RWPE1 (cell line): ENCODE measurements at regions not wholly inside any gene's neighbourhood (a gene's known extent, or its start where the extent isn't known, plus 50 kb on each side); places are given as distances from the start of the nearest gene placed in this dataset.

ENCODE experiments used
- CTCF ChIA-PET: fragments of 350-600 bp; sonication (Branson Sonifier 250); formaldehyde crosslinking; extraction: SDS; loops from one replicate; lab custom pipeline; 2021; lab: Yijun Ruan, JAX
- POLR2A ChIA-PET: fragments of 400-600 bp; formaldehyde crosslinking; extraction: SDS; loops from one replicate; lab custom pipeline; 2020; ENCODE audit warnings: antibody characterized with exemption; ENCODE audit not compliant: low non-redundant PET; lab: Yijun Ruan, JAX
- DNase-seq: peaks from one replicate; pipeline ENCODE4 v3.0.0; 2012; ENCODE audit warnings: low spot score
- H3K27ac ChIP-seq: fragments of 450-650 bp; 2 replicates; pipeline ENCODE4 v1.5.1; 2017
- TF ChIP-seq, protein P1 (sequence below): fragments of 450-650 bp; conservative IDR thresholded peaks from 2 replicates; pipeline ENCODE4 v1.5.1; 2017; ENCODE audit warnings: low read depth, mild to moderate bottlenecking

DNA sequence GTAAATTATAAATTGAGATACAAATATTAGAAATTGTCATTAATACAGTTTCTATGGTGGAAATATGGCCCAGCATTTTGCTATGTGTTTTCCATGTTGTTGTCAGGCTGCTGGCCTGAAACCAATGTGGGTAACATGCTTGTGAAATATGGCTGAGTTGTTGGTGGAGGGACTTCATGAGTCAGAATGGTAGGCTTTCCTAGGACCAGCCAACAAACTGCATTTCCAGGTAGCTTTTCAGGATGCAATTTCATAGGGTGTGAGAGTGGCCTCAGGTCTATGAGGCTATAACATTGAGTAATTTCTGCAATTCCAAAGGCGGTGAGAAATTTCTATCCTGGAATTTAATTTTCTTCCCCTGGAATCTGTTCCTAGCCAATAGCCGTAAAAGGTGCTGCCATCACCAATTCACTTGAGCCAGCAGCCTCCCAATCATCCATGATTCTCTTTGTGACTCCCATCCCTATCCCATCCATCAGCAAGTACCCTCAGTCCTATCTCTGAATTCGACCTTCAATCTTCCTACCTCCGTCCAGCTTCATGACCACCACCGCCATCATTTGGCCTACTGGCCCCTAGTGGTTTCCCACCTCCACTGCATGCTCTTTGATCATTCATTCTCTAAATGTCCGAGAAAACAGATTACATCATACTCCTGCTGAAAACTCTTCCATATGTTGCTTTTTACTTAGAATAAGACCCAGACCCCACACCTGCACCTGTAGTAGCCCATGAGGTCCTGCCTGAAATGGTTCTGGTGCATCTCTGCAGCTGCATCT is 276.6 kb upstream of the CFAP20DC start:
- peak overlapping the region; percentile 56; the same call in 1 of the 2 replicates for H3K27ac ChIP-seq
- POLR2A ChIA-PET = no interaction called here
- DNase-seq = no peak
- CTCF ChIA-PET = no interaction called here
- TF ChIP-seq, protein P1, sequence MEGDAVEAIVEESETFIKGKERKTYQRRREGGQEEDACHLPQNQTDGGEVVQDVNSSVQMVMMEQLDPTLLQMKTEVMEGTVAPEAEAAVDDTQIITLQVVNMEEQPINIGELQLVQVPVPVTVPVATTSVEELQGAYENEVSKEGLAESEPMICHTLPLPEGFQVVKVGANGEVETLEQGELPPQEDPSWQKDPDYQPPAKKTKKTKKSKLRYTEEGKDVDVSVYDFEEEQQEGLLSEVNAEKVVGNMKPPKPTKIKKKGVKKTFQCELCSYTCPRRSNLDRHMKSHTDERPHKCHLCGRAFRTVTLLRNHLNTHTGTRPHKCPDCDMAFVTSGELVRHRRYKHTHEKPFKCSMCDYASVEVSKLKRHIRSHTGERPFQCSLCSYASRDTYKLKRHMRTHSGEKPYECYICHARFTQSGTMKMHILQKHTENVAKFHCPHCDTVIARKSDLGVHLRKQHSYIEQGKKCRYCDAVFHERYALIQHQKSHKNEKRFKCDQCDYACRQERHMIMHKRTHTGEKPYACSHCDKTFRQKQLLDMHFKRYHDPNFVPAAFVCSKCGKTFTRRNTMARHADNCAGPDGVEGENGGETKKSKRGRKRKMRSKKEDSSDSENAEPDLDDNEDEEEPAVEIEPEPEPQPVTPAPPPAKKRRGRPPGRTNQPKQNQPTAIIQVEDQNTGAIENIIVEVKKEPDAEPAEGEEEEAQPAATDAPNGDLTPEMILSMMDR = no peak

DNA sequence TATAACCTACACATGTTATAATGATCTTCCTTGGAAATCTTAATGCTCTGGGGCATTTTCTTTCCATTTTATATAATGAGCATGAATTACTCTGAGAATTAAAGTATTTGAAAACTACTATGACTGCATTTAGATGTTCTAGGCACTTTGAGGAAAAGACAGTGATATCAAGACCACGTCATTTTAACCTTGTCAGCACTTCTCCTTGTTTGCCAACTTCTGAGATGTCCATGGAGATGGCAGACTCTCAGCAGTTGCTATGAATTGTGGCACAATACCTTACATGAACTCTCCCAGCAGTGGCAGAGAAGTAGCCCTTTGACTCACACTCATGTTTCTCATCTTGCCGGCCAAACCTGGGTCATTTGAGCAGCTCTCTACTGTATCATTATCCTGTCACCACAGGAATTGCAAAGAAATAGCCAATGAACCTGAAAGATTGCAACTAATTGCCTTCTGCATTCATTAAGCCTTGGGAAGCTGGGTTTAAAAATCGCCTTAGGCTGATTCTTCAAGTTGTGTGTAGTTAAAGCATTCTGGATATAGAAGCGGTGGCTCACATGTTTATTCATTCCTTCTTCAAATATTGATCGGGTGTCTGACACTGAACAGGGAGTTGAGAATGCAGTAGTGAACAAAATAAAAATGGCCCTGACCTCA is 272.2 kb upstream of the CFAP20DC start:
- ChIA-PET CTCF (interaction anchor here (0.6 kb wide), 1 partner anchor 916 kb away, joined by 3 read pairs; no protein-coding TSS in a partner anchor), POLR2A (no interaction called here)
- DNase-seq = no peak
- H3K27ac ChIP-seq = no peak overlapping the region
- TF ChIP-seq, protein P1 = no peak

DNA sequence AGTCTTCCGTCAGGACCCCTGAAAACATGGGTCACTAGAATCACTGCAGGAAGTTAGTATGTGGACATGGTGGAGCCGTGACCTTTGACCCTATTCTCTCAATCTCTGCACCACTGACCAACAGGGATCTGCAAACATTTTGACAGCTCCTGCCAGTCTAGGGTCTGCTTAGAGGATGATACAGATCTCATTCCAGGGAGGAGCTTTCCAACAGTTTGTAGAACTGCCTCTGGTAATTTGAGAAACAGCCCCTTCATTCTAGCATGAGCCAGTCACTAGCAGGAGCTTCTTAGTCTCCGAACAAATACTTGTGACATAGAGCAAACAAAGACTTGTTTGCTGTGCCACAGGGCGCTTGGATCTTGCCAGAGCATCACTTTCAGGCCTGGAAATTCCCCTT is 270.3 kb upstream of the CFAP20DC start:
- POLR2A ChIA-PET = no interaction called here
- no peak for DNase-seq
- TF ChIP-seq, protein P1 = no peak
- H3K27ac ChIP-seq = no peak overlapping the region
- CTCF ChIA-PET = no interaction called here

DNA sequence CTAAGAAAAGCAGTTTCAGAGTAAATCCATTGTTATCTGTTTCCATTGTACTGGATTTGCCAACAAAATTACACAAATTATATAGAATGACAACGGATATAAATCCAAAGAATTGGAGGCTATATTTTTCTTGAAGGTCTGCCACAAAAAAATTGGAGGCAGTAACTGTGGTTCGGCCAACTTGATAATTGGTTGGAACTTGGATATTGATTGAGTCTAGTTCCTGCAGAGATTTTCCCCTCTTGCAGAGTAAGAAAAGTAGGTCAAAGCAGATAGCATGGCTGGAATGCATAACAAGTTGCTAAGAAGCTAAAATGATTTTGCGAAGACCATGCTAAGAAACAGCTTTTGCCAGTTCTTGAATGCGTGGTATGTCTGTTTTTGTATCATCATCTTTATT is 269.6 kb upstream of the CFAP20DC start:
- no peak for DNase-seq
- ChIA-PET POLR2A (no interaction called here), CTCF (interaction anchor here (0.7 kb wide), 1 partner anchor 46 kb away, joined by 3 read pairs; no protein-coding TSS in a partner anchor)
- TF ChIP-seq, protein P1 = no peak
- H3K27ac ChIP-seq = no peak overlapping the region

DNA sequence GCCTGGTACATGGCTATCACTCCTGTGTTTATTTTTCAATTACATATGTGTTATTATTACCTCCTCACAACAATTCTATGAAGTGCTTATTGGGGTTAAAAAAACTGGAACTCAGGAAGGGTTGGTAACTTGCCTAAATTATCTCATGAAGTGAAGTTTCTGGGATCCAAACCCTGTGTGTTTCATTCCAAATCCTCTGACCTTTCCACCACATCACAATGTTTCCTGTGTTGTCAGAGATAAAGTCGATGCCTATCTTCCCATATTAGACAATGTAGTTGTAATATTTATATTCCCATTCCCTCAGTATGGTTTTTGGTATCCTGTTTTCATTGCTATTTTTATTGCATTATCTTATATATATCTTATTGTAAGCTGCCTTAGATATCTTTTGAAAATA is 269.1 kb upstream of the CFAP20DC start:
- TF ChIP-seq, protein P1 = no peak
- DNase-seq = no peak
- CTCF ChIA-PET = interaction anchor here (0.7 kb wide), 1 partner anchor 46 kb away, joined by 3 read pairs; no protein-coding TSS in a partner anchor
- POLR2A ChIA-PET = no interaction called here
- no peak overlapping the region for H3K27ac ChIP-seq

DNA sequence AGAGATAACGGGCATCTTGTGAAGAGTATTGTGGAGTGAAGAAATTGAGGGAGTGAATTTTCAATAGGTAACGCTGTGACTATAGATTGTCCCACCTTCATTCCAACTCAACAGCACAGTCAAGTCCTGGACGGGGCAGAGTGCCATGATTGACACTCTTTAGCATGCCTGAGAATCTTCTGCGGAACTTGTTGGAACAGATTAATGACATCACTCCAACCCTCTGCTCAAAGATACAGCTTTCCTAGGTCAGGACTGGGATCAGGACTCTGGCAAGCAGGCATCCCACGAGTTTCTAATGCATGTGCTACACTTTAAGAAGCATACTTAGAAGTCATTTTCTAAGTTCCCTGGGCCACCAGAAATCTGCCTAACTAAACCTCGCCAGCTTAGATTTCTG is 267.6 kb upstream of the CFAP20DC start:
- CTCF ChIA-PET = no interaction called here

More for the DNA sequence above, 267.6 kb upstream of the CFAP20DC start:
- no peak for DNase-seq
- no peak overlapping the region for H3K27ac ChIP-seq
- POLR2A ChIA-PET = no interaction called here
- TF ChIP-seq, protein P1 = no peak
